Islet precursor cell (in vitro differentiated cells): ENCODE measurements at regions not wholly inside any gene's neighbourhood (a gene's known extent, or its start where the extent isn't known, plus 50 kb on each side); places are given as distances from the start of the nearest gene placed in this dataset.

Experiments
- DNase-seq: peaks from one replicate; pipeline ENCODE4 v3.0.0-alpha.2; 2018

DNA sequence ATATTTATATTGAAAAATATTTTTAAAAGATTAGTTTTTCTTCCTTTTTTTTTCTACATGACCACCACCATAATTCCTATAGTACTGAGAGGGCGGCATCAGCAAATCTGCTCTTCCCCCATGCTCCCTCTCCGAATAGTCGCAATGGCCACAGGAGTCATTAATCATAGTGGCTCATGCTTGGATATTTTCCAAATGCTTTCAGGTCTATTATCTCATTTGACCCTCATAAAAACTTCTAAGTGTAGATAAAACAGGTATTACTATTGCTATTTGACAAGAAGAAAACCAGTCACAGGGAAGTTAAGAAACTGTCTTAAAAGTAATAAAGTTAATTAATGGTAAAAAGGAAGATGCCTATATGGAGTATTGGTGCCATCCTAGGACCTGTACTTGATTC lies 440.7 kb downstream of the CMPK2 start:
- DNase-seq: no peak

DNA sequence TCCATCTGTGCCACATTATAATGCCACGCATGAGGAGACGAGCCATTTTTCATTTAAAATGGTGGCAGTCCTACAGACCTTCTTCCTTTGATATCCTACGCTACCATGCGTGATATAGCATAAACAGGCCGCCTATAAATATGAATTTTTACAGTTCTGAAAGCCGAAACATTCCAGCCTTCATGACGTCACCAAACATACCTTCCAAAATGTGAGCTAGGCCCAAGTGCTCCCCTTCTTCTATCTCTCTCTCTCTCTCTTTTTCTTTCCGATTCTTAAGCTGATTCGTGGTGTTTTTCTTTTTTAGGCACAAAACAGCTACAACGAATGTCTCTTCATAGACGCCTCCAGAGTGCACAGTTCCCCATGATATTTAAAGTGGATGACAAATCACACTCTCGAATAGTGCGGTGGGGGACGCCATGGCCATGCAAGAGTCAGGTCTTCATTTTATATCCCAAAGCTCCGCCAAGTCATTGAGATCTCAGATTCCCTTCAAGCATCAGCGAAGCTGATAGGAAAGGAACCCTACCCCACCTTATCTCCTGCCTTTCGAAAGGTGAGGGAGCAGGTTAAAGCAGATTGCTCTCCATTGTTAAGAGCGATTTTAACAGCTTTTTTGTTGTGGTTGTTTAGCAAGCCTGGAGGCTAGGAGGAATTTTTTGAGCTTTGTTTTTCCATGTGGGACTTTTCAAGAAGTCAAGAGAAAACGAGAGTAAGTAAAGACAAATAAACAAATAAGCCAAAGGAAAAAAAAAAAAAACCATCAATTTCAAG lies 436.3 kb downstream of the CMPK2 start:
- DNase-seq: no peak

DNA sequence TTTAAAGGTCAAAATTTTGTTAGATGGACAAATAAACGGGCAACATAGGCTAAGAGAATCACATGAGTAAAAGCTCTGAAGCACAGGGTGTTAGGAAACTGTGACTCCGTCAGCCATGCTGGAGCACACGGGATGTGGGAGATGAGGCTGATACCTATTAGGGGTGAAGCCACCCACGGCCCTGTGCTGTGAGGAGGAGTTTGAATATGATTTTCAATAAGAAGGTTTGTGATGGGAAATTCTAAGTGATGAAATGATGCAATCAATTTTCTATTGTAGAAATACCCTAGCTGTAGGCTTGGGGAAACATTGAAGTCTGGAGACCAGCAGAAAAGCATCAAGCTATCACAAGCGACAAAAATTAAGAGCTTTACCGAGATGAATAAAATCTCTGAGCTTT lies 431.3 kb downstream of the CMPK2 start:
- no peak for DNase-seq

DNA sequence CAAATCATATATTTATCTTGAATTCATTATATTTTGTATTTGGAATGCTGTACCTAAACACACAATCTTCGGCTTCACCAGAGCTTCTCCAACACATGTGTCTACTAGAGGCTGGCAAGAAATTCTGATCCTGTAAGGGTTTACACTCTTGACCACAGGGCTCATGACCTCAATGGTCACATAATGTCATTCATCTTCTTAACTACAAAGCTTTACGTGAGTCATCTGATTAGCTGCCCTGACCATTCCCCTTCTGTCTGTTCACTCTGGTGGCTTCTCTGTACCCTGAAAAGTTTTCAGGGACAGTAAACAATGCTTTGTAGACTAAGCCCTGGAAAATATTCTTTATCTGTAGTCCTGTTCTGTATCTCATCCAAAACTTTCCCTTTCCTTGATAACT lies 423.9 kb downstream of the CMPK2 start:
- DNase-seq: no peak

DNA sequence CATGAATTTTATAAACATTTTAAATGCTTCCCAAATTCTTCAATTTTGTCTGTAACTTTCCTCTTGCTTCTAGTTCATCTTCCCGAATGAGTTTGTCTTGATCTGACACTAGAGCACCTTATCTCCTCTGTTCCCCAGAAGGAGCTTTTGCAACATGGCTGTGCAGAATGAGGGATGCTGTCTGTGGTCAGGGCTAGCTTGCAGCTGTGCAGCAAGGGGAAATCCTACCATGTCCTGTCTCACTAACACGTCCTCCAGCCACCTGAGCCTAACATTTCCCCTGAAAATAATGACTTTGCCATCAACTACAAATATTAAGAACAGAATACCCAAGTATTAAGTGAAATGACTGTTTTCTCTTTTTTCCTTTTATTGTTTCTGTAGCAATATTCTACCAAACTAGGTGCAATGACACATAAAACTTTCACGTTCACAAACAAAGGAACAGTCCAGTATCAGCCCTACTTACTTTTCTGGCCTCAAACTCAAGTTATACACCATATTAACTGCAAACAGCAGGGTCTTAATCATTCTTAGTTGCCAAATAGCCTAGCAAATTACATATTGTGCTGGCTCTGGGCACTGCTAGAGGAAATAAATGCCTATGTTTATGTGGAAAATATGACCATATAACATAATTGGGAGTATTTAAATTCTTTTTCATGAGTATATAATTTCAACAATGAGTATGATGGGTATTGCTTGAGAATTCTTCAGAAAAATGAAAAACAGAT lies 423.3 kb downstream of the CMPK2 start:
- DNase-seq: no peak

DNA sequence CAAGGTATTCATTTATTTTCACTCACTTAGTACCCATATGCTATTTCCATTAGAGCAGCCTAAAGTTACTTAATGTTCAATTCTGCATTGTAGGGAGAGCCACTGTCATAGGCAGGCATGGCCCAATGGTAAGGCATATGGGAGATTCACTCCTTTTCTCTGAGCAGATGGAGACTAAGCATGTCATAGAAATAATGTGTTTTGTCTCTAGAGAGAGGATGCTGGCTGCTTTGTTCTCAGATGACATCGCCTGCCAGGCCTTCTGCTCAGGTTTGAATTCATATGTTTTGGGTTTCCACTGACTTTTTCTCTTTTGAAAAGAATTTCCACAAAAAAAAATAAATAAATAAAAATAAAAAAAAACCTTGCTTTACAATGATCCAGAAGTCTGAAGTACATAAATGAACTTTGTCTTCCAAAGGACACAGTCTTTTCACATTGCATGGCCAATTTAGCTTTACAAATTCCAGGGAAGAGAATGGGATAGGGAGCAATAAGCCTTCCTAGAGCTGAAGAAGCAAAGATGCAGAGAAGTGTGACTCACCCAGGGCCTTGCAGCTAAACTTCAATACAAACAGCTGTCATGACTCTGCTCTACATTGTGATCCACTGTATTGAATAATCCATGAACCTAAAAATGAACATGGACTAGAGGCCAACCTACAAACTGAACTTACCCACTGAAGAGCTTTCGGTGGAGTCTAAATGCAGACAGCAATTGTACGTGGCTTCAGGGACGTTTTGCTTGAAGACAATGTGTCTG lies 422.5 kb downstream of the CMPK2 start:
- DNase-seq: no peak

DNA sequence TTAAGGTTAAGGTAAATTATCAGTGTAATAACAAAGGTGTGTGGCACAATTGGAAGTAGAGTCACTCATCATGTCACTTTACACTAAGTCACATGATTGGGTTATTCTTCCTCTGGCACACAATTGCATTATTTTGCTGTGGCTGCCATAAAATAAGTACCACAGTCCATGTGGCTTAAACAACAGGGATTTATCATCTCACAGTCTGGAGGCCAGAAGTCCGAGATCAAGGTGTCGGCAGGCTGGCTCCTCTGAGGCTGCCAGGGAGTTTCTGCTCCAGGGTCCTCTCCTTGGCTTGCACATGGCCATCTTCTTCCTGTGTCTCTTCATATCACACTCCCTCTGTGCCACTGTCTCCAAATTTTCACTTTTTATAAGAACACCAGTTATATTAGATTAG lies 421.2 kb downstream of the CMPK2 start:
- DNase-seq: no peak

DNA sequence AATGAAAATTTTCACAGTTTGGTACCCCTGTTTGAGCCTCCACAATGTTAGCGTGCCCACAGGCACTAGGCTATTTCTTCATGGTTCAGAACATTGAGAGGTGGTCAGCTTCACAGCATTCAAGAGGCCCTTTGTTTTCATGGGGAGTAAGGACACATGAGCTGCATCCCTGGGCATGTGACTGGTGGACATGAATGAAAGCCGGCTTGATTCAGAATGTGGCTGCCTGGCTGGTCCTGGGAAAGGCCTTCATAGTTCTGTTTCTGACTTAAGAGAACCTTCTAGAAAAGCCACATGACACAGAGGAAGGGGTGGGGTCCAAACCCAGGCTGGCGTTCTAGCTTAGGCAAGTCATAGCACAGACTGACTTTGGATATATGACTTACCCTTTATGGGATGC lies 420.6 kb downstream of the CMPK2 start:
- DNase-seq: no peak

DNA sequence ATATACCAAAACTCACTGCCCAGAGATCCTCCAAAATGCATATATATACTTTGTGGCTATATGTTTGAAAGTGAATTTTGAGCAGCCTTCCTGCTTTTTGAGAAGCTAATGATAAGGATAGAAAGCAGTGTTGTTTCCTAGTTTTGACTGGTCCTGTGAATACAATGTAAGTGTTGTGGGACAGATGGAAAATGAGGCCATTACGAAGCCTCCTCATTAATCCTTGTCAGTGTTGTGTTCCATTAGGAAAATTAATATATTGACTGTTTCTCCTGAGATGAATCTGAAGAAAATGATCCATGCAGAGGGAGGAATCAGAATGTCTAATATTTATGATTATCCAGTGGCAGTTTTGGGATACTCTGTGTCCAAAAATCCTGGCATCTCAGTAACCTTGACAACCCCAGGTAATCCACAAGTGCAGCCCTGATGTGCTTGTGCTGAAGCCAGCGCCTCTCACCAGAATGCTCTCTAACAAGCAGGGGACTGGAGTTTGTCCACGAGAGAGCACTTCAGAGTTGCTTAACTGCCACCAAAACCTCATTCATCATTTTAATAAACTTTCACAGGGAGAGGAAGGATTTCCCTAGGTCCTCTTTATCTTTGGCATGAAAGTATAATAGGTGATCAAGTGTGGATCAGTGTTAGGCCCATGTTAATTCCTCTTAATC lies 418.6 kb downstream of the CMPK2 start:
- DNase-seq: no peak

DNA sequence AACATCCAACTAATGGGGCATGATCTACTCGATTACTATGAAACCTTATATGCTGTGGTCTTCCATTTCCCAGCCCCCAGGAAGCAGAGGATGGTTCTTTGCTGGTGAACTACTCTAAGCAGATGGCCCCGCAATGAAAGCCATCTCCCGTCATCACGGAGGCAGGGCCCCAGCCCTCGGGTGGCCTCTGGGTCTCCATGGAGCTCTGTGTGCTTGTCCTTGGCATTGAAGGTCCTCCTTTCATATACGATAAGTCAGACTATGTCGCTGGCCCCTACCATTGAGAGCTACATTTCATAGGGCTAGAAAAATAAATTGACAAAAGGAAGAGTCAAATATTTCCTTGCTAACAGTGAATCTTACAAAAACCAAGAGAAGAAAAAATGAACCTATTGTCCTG lies 416.8 kb downstream of the CMPK2 start:
- no peak for DNase-seq

DNA sequence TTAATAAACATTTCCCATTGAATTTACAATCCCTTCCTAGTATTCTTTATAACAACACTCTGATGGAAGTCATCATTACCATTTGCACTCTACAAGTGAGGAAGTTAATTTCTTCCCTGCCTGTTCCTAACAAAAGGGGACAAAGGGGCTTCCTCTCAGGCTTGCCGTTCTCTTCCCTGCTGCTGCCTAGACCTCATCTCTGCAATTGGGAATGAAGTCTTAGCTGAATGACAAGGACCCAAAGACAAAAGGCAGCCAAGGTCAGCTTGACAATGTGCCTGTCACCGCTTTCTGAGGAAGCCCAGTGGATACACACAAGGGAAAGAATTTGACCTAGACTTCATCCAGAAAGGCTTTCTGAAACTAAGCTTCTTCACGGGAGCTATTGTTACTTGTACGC lies 416.4 kb downstream of the CMPK2 start:
- DNase-seq: no peak

DNA sequence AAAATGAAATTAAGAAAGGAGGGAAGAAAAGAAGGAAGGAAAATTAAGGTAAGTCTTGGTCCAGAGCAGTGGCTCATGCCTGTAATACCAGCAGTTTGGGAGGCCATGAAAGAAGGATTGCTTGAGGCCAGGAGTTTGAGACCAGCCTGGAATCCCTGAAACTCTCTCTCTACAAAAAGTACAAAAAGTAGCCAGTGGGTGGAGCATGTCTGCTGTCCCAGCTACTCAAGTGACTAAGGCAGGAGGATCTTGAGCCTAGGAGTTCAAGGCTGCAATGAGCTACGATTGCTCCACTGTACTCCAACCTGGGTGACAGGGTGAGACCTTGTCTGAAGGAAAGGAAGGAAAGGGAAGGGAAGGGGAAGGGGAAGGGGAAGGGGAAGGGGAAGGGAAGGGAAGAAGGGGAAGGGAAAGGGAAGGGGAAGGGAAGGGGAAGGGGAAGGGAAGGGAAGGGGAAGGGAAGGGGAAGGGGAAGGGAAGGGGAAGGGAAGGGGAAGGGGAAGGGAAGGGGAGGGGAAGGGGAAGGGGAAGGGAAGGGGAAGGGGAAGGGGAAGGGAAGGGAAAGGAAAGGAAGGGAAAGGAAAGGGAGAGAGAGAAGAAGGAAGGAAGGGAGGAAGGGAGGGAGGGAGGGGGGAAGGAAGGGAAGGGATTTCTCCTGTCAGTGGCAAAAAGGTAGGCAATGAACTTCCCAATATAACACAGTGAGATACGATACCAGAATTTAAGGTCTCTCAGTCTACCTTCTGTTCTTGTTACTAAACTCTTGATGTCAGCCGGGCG lies 412.8 kb downstream of the CMPK2 start:
- DNase-seq: peak; percentile 61

DNA sequence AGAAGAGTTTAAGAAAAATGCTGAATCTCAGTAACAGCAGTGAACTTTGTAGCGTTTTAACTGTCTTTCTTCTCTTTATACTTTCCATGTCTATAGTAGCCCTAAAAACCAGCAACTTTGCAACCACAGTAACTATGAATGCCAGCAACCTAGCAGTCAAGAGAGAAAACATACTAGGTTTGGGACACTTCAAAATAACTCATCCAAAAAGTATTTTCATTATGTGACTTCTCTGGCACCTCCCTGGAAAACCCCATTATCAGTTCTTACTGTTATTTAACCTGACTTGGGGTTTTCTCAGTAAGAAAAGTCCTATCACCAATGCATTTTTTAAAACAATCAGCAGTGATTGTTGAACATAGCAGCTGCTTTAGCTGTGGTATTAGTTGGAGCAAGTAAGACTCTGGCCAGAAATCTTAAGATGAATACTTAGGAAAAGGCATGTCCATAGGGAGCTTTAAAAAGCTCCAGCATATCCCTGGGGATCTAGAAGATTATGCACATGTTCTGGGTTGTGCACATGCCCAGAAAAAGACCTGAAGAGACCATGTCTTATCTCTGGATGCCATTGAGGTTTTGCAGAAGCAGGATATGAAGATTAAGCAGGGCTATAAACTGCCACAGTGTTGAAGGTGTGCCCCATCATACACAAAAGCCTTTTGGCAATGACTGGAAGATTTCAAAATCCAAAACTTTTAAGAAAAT lies 411.3 kb downstream of the CMPK2 start:
- no peak for DNase-seq

DNA sequence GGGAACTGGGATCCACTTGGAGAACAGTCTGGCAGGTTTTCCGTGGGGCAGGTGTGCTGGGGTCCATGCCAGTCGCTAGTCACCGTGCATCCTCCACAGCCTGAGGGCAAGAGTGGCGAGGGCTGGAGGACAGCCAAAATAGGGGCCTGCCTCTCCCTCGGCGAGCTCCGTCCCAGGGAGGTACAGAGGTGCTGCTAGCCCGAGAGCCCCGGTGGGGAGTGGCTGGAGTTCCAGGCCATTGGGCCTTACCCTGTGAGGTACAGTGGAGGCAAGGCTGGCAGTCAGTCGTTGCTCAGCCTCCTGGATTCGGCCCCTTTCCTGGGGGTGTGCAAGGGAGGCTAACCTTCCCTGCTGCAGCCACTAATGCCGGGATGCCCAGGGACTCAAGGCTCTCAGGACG lies 406.6 kb downstream of the CMPK2 start:
- no peak for DNase-seq

DNA sequence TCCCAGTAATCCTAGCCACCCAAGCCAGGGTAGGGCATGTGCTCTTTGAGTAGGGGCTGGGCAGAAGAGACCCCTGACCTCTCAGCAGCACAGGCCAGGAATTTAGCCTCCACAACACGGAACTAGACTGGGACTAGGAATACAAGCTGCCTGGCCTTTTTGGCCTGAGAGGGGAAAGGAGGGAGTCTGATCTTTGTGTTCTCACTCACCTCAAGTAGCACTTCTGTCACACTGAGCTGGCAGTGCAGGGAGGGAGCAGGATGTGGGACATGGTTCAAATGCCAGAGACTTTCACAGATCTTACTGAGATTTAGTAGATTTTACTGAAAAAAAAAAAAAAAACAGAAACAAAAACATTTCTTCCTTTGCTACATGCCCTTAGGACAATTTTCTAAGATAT lies 395.2 kb downstream of the CMPK2 start:
- DNase-seq: no peak

DNA sequence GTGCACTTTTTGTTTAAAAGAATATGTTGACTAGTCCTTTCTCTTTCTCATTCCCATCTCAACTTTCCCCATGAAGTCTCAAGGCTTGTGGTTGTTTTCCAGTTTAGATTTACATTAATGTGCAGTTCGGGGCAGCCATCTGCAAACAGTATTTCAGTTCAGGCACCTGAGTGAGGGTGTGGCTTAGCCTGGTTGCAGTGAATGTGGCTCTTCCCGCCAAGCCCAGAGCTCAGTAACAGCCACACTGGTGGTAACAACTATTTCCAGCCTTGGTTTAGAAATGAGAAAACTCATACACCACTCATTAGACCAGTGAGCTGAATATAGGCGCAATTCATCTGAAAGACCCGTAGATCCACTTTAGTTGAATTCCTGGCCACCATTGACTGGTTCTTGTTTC lies 394.3 kb downstream of the CMPK2 start:
- DNase-seq: no peak

DNA sequence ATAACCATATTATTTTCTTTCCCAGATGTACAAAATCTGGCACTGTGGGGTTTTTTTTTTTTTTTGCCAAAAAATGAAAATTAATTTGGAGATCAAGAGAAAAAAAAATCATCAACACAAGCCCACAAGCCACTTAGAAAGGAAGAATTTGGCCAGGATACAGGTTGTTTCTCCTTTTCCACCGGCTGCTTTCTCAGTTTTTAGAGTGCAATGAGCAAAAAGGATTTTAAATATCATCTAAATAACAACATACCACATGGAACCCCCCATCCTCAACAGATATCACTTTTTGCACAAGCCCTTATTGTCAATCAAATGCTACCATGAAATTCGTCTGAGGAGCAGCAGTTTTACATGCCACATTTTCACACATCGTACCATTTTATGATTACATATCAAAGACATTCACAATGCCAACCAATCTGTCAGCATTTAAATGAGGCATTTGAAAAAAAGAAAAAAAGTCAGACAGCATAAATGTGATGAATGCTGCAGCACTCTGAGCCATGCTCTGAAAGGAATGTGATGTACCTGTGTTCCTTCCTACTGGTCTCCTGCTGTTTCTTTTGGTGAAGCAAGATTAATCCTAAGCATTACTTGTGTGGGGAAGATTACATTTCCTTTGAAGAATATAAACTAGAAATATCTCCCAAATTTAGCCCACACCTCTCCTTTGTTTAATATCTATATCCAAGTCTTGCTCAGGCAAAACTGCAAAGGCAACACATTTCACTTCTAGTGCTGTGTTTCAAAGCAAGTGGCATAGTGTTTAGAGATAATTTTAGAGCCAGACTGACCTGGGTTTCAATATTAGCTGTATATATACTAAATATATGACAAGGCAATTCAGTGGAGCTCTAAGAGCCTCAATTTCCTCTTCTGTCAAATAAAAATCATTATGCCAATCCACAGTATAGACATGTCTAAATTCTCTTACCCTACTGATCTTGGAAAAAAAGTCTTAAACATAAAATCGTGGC lies 391.3 kb downstream of the CMPK2 start:
- no peak for DNase-seq

DNA sequence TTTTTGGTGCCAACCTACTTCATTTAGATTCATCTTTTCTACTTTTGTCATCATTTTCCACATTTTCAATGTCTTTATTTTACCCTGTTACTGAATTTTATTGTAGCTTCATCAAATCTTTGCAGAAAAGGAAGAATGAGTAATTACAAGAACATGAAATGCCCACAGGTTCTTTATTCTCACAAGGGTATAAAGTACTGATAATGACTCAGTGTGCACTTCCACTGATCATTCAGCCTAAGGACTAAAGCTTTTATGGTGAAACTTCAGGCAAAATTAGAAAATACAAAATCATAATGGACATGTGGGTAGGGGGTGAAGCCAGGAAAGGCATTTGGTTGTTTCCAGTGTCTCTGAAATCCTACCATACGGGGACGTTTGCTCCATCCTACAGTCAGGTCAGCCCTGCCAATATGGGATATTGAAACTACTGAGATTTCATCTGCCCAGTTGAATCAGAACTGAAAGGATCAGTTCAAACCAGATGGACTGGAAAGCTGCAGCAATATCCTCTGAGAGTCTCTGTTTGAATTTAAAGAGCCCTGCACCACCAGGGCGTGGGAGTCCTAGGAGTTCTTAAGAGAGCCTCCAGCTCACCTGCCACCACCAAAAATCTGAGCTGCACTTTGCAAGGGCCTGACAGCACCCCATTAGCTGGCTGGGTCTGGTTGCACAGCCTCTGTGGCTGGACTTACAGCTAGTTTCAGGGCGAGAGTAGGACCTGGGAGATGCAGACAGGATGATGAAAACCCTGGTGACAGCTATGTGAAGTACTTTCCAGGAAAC lies 390.4 kb downstream of the CMPK2 start:
- no peak for DNase-seq

DNA sequence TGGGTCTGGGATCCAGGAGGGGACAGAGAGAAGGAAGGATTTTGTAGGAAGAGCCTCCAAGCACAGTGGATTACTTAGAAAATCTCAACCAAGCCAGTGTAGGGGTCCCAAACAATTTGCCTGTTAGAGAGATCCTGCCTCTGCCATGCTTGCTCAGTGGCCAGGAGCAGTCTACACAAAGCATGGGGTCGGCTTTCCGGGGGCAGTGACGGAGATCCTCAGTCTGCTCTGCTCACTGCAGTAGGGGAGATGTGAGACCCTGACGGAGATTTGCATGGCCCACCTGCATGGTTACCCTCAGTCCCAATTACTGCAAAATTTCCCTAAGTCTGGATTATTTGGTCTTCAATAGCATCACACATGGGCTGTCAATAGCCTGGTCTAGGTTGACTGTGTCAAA lies 385.2 kb downstream of the CMPK2 start:
- no peak for DNase-seq

DNA sequence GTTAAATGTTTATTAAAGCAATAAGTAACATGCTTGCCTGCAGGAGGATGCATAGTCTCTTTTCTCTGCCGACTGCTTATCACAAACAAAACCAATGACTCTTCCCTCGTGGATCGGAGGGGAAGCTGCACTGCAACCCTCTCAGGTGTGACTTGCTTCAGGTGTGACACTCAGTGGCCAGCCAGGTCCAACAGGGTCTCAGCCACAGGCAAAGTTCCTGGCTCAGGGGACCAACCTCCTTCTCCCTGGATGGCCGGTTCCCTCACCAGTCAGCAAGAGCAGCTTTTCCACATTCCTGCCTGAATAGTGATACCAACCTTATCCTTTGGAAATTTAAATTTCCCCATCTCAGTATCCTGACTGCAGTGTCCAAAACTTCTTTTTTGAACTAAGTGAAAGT lies 383.5 kb downstream of the CMPK2 start:
- no peak for DNase-seq
